Left lobe of liver (tissue), 2 donors: ENCODE measurements at regions not wholly inside any gene's neighbourhood (a gene's known extent, or its start where the extent isn't known, plus 50 kb on each side); places are given as distances from the start of the nearest gene placed in this dataset.
A peak's percentile ranks its signal among the peaks of the same experiment; 100 is the strongest.

Source experiments
- ATAC-seq: fragments of 200-7000 bp; cut with Tn5 transposase; one replicate; pipeline ENCODE4 v1.9.1; 2020; ENCODE audit warnings: mild to moderate bottlenecking, moderate library complexity
- DNase-seq: peaks from one replicate; pipeline ENCODE4 v3.0.0-alpha.2; 2020; ENCODE audit warnings: low spot score
- donor health status: DM: no; HTN: no; CAD: no; lungs with moderate emphysema.
- donor health status: DM: no; HTN: yes; CAD: no.

DNA sequence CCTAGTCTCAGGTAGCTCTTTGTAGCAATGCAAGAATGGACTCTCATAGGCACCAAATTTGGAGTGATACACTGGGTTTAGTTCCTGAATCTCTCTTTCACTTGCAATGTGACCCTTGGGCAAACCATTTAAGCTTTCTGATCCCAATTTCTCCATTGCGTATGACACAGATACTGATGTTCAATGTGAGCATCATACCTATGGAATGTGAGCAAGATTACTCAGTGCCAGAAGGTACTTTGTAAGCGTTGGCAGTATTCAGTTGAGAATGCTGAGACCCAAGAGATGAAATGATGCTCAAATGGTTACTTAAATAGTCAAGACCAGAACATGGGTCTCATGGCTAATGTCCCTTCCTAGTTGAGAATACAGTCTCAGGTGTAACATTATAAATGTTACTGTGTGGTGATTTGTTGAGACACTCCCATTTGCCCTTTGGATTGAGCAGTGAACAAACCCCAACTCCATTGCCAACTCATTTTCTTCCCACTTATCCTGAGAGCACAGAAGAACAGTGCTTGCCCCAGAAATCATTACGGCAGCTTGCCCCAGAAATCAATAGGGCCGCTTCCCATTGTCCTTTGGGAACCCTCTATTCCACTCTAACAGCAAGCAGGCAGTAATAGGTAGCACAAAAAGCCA is 134.1 kb downstream of the SOX9 start:
- DNase-seq, result no peak
- ATAC-seq, result no peak

DNA sequence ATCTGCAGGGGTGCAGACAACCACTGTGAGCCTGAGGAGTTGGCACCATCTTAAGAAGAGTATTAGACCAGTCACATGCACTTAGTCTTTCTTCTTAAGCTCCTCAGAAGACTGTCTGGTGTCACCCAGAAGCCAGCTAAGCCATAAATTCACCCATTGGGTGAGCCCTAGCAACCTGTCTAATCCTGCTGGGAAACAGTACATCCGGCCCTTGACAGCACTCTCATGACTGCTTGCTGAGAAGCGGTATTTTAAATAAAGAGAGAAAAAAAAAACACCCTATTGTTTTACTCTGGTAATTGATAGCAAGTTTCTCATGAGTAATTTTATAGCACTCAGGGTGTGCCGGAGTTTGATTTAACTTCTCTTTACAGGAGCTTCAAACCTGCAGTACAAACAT is 134.7 kb downstream of the SOX9 start:
- no peak for ATAC-seq
- DNase-seq, result no peak

- peak; percentile 46 for ATAC-seq
- no peak for DNase-seq
These were observed 137.9 kb downstream of the SOX9 start for GRCh38 chr17:72258711-72259110.

- DNase-seq, result no peak
- ATAC-seq, result no peak
These were observed 139.1 kb downstream of the SOX9 start for GRCh38 chr17:72259922-72260321.

- ATAC-seq (no peak), DNase-seq (no peak)
These were observed 141.9 kb downstream of the SOX9 start for GRCh38 chr17:72262766-72263165.

GRCh38 chr17:72264682-72265405 is 144.0 kb downstream of the SOX9 start:
- ATAC-seq (no peak), DNase-seq (no peak)

DNA sequence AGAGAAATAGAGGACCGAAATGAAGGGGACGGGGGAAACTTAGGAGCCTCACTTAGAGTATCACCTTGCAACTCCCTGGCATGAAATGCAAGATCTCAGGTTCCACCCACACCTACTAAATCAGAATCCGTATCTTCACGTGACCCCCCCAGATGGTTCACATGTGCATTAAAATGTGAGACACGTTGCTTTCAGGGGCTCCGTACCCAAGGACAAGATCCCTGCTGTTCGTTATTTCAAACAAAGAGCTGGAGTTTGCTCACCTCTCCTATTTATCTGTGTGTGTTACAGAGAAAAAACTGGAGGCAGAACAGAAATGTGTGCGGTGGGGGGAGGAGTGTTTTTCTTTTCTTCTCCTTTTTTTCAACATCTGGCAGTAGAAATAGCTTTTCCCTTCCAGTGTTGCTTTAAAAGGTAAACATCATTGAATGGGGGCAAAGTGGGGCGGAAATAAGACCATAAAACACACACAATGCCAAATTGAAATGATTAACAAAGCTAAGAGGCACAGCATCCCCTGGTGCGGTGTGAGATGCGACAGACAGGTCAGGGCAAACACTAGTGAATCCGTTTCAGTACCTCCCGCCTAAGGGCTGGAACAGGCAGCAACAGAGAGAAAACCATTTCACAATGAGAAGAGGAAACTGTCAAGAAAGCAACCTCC is 145.4 kb downstream of the SOX9 start:
- DNase-seq, result no peak
- no peak for ATAC-seq

DNA sequence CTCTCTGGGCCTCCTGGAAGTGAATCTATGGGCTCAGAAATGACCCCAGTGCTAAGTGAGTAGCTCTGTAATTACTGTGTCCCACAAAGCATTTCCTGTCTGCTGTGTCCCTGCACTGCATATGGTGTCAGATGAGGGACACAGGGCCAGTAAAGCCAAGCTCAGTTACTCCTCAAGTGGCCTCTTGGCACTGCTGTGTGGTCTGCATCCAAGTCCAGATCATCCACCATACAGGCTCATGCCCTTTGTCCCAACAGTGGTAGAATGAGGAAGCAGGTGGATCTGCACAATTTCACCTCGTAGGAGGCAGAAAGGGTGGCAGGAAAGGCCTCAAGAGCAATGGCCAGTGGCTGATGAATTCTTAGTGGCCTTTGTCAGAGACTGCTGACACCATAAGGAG is 146.8 kb downstream of the SOX9 start:
- DNase-seq (no peak), ATAC-seq (no peak)

DNA sequence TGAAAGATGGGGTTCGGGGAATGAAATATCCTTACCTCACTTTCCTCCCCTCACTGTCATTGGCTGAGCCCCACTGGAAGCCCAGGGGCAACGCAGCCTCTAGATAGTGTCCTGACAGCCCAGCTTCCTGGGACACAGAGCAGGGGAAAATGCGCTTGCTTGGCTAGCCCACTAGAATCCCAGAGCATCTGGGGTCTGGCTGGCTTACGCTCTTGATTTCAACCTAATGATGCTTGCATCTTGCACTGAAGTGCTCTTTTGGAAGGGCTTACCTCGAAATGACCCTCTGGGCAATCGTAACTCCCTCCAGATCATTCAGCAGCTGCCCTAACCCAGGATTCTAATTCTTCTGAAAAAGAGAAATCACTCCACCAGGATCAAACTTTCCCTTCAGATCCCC is 147.6 kb downstream of the SOX9 start:
- no peak for DNase-seq

DNA sequence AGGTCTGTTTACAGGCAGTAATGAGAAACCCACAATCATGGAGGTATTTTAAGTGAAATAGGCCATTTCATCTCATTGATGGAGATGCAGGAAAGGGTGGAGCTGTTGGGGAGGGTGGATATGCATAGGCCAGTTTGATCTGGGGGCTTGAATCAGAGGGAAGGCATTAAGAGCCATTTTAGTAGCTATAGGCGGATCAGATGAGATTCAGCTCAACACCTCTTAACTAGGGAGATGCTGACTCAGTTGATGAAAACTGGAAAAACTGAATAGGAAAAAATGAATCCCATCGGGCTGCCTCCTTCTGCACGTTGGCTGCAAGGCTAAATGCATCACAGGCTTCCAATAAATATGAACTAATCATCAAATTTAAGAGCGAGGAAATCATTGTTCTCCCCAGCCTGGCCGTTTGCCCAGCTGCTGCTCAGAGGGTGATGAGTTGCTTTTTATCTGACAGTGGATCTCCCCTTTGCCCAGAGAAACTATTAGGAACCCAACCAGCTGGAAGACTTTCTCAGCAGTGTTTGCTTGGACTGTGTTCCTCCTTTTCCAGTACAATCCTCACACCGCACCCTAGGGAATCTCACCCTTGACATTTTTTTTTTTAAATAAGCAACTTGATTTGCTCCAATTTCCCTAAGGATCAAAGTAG is 149.6 kb downstream of the SOX9 start:
- ATAC-seq (no peak), DNase-seq (no peak)

More for the DNA sequence above, 147.6 kb downstream of the SOX9 start:
- no peak for ATAC-seq

DNA sequence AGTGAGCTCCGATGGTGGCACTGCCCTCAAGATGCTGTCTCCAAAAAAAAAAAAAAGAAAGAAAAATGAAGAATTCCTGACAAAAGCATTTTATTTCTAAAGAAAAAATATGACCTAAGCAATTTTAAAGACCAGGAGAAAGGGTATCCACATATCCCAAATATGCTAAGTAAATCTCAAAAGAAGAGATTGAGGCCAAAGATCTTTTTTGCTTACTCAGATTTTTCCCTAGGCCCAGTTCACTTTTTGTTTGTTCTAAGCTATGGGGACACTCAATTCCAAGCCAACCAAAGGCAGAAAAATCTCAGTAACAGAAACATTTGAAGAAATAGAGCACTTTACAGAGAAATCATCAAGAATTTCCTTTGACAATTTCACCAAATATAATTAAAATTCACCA is 150.8 kb downstream of the SOX9 start:
- DNase-seq (no peak), ATAC-seq (no peak)

DNA sequence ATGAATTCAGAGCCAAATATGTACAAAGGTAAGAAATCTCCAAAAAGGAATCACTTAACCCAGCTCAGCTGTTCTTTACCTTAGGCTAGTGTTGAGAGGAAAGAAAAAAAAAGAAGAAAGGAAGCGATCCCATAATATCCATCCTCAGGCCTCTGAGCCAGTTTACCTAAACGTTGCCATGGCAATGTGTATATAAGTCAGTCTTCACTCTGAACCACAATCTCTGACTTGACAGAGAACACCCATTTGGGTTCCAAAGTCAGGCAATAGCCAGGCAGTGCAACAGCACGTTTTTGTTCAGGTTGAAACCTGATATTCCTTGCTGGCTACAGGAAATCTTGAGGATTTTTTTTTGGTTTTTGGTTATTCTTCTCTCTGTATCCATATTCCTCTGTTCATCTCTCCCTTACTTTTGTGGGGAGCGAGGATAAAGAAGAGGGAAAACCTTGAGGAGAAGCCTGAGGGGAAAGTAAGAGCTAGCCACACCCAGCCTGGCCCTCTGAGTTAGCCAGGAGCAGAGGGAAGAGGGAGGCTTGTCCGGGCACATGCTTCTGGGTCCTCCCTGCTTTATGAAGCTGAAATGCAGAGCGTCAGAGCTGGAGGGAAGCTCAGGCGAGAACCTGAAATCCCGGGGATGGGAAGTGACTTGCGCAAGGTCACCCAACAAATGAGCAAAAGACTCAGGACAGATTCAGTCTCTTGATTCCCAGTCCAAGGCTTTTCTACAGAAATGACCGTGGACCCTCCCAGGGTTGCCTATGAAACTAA is 152.7 kb downstream of the SOX9 start:
- ATAC-seq (no peak), DNase-seq (no peak)

DNA sequence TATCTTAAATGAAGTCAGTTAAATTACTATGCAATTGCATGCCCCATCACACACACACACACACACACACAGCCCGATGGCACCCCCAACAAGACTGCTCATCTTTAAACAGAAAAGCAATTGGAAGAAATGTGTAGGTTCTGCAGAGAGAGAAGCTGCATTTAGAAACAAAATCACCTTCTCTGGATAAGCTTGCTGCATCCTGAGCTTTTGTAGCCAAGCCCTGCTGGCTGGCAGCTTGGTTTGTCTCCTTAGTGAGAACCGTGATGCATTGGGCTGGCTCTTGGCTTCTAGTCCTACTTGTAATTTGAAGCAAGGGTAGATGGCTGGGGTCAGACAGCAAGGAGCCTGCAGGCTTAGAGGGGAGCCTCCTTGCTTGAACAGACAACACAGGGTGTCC is 153.8 kb downstream of the SOX9 start:
- no peak for ATAC-seq
- DNase-seq, result no peak

- DNase-seq, result no peak
- no peak for ATAC-seq
These were observed 160.1 kb downstream of the SOX9 start for GRCh38 chr17:72280881-72281280.

- ATAC-seq (no peak), DNase-seq (no peak)
These were observed 161.7 kb downstream of the SOX9 start for GRCh38 chr17:72282439-72283029.

- DNase-seq (no peak), ATAC-seq (no peak)
These were observed 164.0 kb downstream of the SOX9 start for GRCh38 chr17:72284806-72285205.

DNA sequence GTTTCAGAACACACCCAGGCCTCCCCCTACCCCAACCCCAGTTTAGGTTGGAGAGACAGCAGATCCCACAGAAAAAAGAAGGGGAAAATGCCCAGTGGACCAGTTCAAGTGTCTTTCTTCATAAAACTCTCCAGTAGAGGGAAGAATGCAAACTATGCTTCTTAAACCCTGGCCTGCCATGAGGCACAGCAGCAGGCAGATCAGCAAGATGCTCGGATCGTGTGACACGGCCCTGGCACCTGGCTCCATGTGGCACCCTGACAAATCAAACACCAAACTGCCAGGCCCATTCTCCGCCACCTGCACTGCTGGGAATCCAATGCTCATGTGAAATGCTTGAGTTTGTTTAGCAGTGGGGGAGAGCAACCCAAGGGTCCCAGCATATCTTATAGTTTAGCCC is 166.8 kb downstream of the SOX9 start:
- DNase-seq (no peak), ATAC-seq (peak; percentile 23)

DNA sequence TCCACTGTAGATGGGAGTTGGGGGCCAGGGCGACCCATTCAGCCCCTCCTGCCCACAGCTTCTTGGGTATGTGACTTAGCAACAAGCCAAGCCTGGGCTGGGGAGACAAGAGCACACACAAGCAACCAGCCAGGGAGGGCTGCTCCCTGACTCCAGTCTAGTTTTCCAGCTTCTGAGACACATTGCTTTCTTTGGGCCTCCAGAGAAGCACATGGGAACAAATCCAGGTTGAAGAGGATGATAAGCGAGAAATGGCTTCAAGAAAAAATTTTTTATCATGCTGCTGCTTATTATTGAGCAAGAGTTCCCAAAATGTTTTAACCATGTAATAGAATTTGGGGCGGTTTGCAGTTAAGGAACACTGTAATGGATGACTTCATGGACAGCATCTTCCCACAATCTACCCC is 173.7 kb downstream of the SOX9 start:
- no peak for ATAC-seq

GRCh38 chr17:72295916-72296315 is 175.1 kb downstream of the SOX9 start:
- DNase-seq (no peak), ATAC-seq (no peak)

More for the DNA sequence above, 173.7 kb downstream of the SOX9 start:
- no peak for DNase-seq

- ATAC-seq, result no peak
These were observed 175.6 kb downstream of the SOX9 start for GRCh38 chr17:72296456-72296855.

More at GRCh38 chr17:72296456-72296855, 175.6 kb downstream of the SOX9 start:
- no peak for DNase-seq
